ENCODE measurements at regions not wholly inside any gene's neighbourhood (a gene's known extent, or its start where the extent isn't known, plus 50 kb on each side); places are given as distances from the start of the nearest gene placed in this dataset.

GRCh38 chr7:142328551-142328950 lies 70.7 kb upstream of the PRSS58 start:
- Histone ChIP-seq H3K27ac (no peak overlapping the region), H3K4me3 (no peak overlapping the region), H3K4me1 (no peaks in the 10 kb centered on the region), H3K36me3 (no peaks in the 10 kb centered on the region), H3K9ac (ENCODE audit: low read depth in 2 of 2, low read length in 2 of 2) (no peak overlapping the region), H3K27me3 (no peaks in the 10 kb centered on the region), H3K9me3 (no peaks in the 10 kb centered on the region)
- DNase-seq, result no peak
- TF ChIP-seq CTCF (IDR thresholded peaks at IDR 0.05), result no peak
- intact Hi-C loops (cut with DNase I), result no loop called here

GRCh38 chr7:142327628-142328405 lies 70.0 kb upstream of the PRSS58 start:
- no peak for TF ChIP-seq CTCF (IDR thresholded peaks at IDR 0.05)
- DNase-seq, result no peak
- intact Hi-C loops (cut with DNase I), result no loop called here
- no peak overlapping the region for H3K4me3 ChIP-seq
- no peaks in the 10 kb centered on the region for H3K4me1 ChIP-seq
- no peaks in the 10 kb centered on the region for H3K36me3 ChIP-seq
- H3K9ac ChIP-seq (ENCODE audit: low read depth in 2 of 2, low read length in 2 of 2), result no peak overlapping the region
- no peaks in the 10 kb centered on the region for H3K9me3 ChIP-seq
- no peak overlapping the region for H3K27ac ChIP-seq
- no peaks in the 10 kb centered on the region for H3K27me3 ChIP-seq

- no peak for TF ChIP-seq CTCF (IDR thresholded peaks at IDR 0.05)
- Histone ChIP-seq H3K27me3 (no peaks in the 10 kb centered on the region), H3K36me3 (no peaks in the 10 kb centered on the region), H3K27ac (no peak overlapping the region), H3K9me3 (no peaks in the 10 kb centered on the region), H3K4me1 (no peaks in the 10 kb centered on the region), H3K9ac (ENCODE audit: low read depth in 2 of 2, low read length in 2 of 2) (no peak overlapping the region), H3K4me3 (no peak overlapping the region)
- intact Hi-C loops (cut with DNase I), result no loop called here
- no peak for DNase-seq
These were observed 65.8 kb upstream of the PRSS58 start for GRCh38 chr7:142323706-142324105.

GRCh38 chr7:142321391-142321790 lies 63.5 kb upstream of the PRSS58 start:
- H3K4me1 ChIP-seq, result no peaks in the 10 kb centered on the region
- no peak overlapping the region for H3K9ac ChIP-seq (ENCODE audit: low read depth in 2 of 2, low read length in 2 of 2)
- intact Hi-C loops (cut with DNase I), result no loop called here
- H3K27ac ChIP-seq, result no peak overlapping the region
- H3K36me3 ChIP-seq, result no peaks in the 10 kb centered on the region
- H3K9me3 ChIP-seq, result no peaks in the 10 kb centered on the region
- no peaks in the 10 kb centered on the region for H3K27me3 ChIP-seq
- no peak for DNase-seq
- no peak for TF ChIP-seq CTCF (IDR thresholded peaks at IDR 0.05)
- no peak overlapping the region for H3K4me3 ChIP-seq

- no peaks in the 10 kb centered on the region for H3K4me1 ChIP-seq
- H3K9me3 ChIP-seq, result no peaks in the 10 kb centered on the region
- H3K36me3 ChIP-seq, result no peaks in the 10 kb centered on the region
- intact Hi-C loops (cut with DNase I), result no loop called here
- no peak overlapping the region for H3K9ac ChIP-seq (ENCODE audit: low read depth in 2 of 2, low read length in 2 of 2)
- no peak for DNase-seq
- no peaks in the 10 kb centered on the region for H3K27me3 ChIP-seq
- H3K27ac ChIP-seq, result no peak overlapping the region
- TF ChIP-seq CTCF (IDR thresholded peaks at IDR 0.05), result no peak
- no peak overlapping the region for H3K4me3 ChIP-seq
These were observed 63.0 kb upstream of the PRSS58 start for GRCh38 chr7:142320883-142321282.
